Left lung (tissue), 4 donors: ENCODE measurements at regions not wholly inside any gene's neighbourhood (a gene's known extent, or its start where the extent isn't known, plus 50 kb on each side); places are given as distances from the start of the nearest gene placed in this dataset.

ENCODE experiments used
- ATAC-seq: fragments of 200-7000 bp; cut with Tn5 transposase; one replicate; pipeline ENCODE4 v1.9.1; 2020; ENCODE audit warnings: moderate library complexity
- DNase-seq, 4 donors: peaks; one replicate each; pipeline ENCODE4 v3.0.0-alpha.2; 2013 to 2020
- H3K27ac ChIP-seq, 2 donors: fragments of 200-600 bp; sonication (generic) in 1 of 2; one replicate each; pipeline versions ENCODE4 v1.5.0 to v1.8.0; 2020 to 2021
- H3K27me3 ChIP-seq, 2 donors: fragments of 200-600 bp; sonication (generic) in 1 of 2; one replicate each; pipeline versions ENCODE4 v1.5.0 to v1.8.0; 2020 to 2021
- H3K36me3 ChIP-seq, 2 donors: fragments of 200-600 bp; sonication (generic) in 1 of 2; one replicate each; pipeline versions ENCODE4 v1.5.0 to v1.8.0; 2020 to 2021
- H3K4me1 ChIP-seq, 2 donors: fragments of 200-600 bp; one replicate each; pipeline ENCODE4 v1.8.0; 2021
- H3K4me3 ChIP-seq, 2 donors: fragments of 200-600 bp; sonication (generic) in 1 of 2; one replicate each; pipeline versions ENCODE4 v1.5.0 to v1.8.0; 2020 to 2021; ENCODE audit warnings: mild to moderate bottlenecking in 1 of 2
- H3K9me3 ChIP-seq, 2 donors: fragments of 200-600 bp; sonication (generic) in 1 of 2; one replicate each; pipeline versions ENCODE4 v1.5.0 to v1.8.0; 2020 to 2021
- CTCF ChIP-seq, 2 donors: fragments of 200-600 bp; sonication (generic) in 1 of 2; IDR thresholded peaks; one replicate each; pipeline versions ENCODE4 v1.5.0 to v1.8.0; 2021; ENCODE audit warnings: antibody characterized with exemption in 2 of 2
- intact Hi-C, 2 donors: fragments of 100-400 bp; cut with DNase I; formaldehyde crosslinking; loops; one replicate each; pipeline versions ENCODE4 v1.11.2 to v1.14.2; 2022
- donor health status: DM: no; HTN: yes; CAD: no.
- donor health status: DM: no; HTN: no; CAD: no.

- no peaks in the 10 kb centered on the region for H3K9me3 ChIP-seq
Observed at GRCh38 chr2:2517399-2517798, 186.3 kb upstream of the MYT1L start.

DNA sequence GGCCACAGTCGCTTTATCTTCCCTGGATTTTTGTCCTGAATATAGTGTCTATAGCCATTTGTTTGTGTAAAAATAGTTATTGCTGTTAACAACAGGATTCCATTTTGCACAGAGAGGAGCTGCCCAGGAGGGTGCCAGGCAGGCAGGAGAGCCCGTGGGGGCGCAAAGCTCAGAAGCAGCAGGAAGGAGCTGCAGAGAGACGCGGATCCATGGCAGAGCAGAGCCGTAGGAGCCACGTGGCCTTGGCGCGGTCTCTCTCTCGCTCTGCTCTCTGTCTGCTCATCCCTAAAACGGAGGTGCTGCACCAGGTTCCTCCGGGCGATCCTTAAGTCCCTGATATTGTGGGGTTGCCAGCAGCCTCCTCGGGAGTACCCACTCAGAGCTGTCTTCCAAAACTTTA is 185.3 kb upstream of the MYT1L start:
- H3K9me3 ChIP-seq: no peaks in the 10 kb centered on the region
- no peak for DNase-seq
- TF ChIP-seq CTCF (IDR thresholded peaks at IDR 0.05): no peak
- no peaks in the 10 kb centered on the region for H3K4me1 ChIP-seq
- H3K27ac ChIP-seq: no peak overlapping the region
- H3K27me3 ChIP-seq: peaks cover 0 to 19% of the 10 kb centered on the region in 2 donors
- intact Hi-C loops: no loop called here
- H3K36me3 ChIP-seq: no peaks in the 10 kb centered on the region
- H3K4me3 ChIP-seq: no peak overlapping the region
- no peak for ATAC-seq

More at GRCh38 chr2:2517399-2517798, 186.3 kb upstream of the MYT1L start:
- H3K27me3 ChIP-seq: peaks cover 0 to 19% of the 10 kb centered on the region in 2 donors
- ATAC-seq (no peak), DNase-seq (no peak)
- no peaks in the 10 kb centered on the region for H3K4me1 ChIP-seq
- intact Hi-C loops: no loop called here
- TF ChIP-seq CTCF (IDR thresholded peaks at IDR 0.05): no peak
- no peaks in the 10 kb centered on the region for H3K36me3 ChIP-seq
- H3K27ac ChIP-seq: no peak overlapping the region
- no peak overlapping the region for H3K4me3 ChIP-seq

- Histone ChIP-seq H3K27me3 (peaks cover 0 to 14% of the 10 kb centered on the region in 2 donors), H3K27ac (no peak overlapping the region), H3K36me3 (no peaks in the 10 kb centered on the region), H3K4me1 (no peaks in the 10 kb centered on the region), H3K9me3 (no peaks in the 10 kb centered on the region), H3K4me3 (no peak overlapping the region)
- intact Hi-C loops: no loop called here
- no peak for DNase-seq
- no peak for ATAC-seq
- TF ChIP-seq CTCF (IDR thresholded peaks at IDR 0.05): no peak
Observed at GRCh38 chr2:2512931-2513330, 181.9 kb upstream of the MYT1L start.

GRCh38 chr2:2507417-2507997 is 176.4 kb upstream of the MYT1L start:
- ATAC-seq (no peak), DNase-seq (no peak)
- Histone ChIP-seq H3K27ac (no peak overlapping the region), H3K4me3 (no peak overlapping the region), H3K4me1 (no peaks in the 10 kb centered on the region), H3K27me3 (peaks cover 0 to 10% of the 10 kb centered on the region in 2 donors), H3K9me3 (peaks cover 0 to 2% of the 10 kb centered on the region in 2 donors), H3K36me3 (no peaks in the 10 kb centered on the region)
- intact Hi-C loops: no loop called here
- no peak for TF ChIP-seq CTCF (IDR thresholded peaks at IDR 0.05)

DNA sequence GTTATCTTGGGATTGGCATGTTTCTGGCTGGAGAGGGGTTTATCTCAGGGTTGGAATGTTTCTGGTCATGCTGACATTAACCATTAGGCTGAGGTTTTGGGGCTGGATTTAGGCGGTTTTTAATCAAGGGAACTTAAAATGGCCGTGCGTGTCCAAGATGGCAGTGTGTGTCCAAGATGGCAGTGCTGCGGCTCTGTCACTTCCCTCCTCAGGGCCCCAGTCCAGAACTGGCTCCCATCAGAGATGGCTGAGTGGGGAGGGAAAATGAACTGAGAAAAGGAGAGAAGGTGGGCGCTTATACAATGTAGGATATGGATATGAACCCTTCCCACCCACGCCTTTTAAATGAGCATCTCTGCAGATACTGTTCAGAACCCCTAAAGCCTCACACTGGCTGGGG is 175.5 kb upstream of the MYT1L start:
- Histone ChIP-seq H3K9me3 (peaks cover 0 to 2% of the 10 kb centered on the region in 2 donors), H3K4me3 (no peak overlapping the region), H3K27me3 (peaks cover 0 to 10% of the 10 kb centered on the region in 2 donors), H3K4me1 (no peaks in the 10 kb centered on the region), H3K27ac (no peak overlapping the region), H3K36me3 (no peaks in the 10 kb centered on the region)
- ATAC-seq (no peak), DNase-seq (no peak)
- intact Hi-C loops: no loop called here
- no peak for TF ChIP-seq CTCF (IDR thresholded peaks at IDR 0.05)
